SU-DHL-6 (cell line): ENCODE measurements at regions not wholly inside any gene's neighbourhood (a gene's known extent, or its start where the extent isn't known, plus 50 kb on each side); places are given as distances from the start of the nearest gene placed in this dataset.

ENCODE experiments used
- H2AFZ ChIP-seq: fragments of 200-600 bp; sonication (generic); 2 replicates; pipeline ENCODE4 v1.6.1; 2014; ENCODE audit warnings: low read depth, mild to moderate bottlenecking, moderate library complexity, mixed read lengths, antibody characterized with exemption, low read length; ENCODE audit not compliant: severe bottlenecking
- H3F3A ChIP-seq: fragments of 200-600 bp; shearing (Covaris generic); 2 replicates; pipeline ENCODE4 v1.6.0; 2016; ENCODE audit warnings: antibody characterized with exemption, mild to moderate bottlenecking; ENCODE audit not compliant: insufficient read depth
- H3K27ac ChIP-seq: fragments of 200-600 bp; sonication (generic); 2 replicates; pipeline ENCODE4 v1.5.1; 2016; ENCODE audit warnings: low read depth, mild to moderate bottlenecking, low read length, moderate library complexity, mixed read lengths
- H3K27me3 ChIP-seq: fragments of 200-600 bp; sonication (generic), shearing (Covaris generic); 2 replicates; pipeline ENCODE4 v1.6.0; 2014; ENCODE audit warnings: mild to moderate bottlenecking, low read length
- H3K36me3 ChIP-seq: fragments of 200-600 bp; sonication (generic); 2 replicates; pipeline ENCODE4 v1.6.1; 2014; ENCODE audit warnings: mild to moderate bottlenecking, low read length, mixed read lengths
- H3K4me2 ChIP-seq: fragments of 300-600, 200-600 bp; shearing (Covaris generic), sonication (generic); 2 replicates; pipeline ENCODE4 v1.6.0; 2014; ENCODE audit warnings: low read length, low read depth, mild to moderate bottlenecking; ENCODE audit not compliant: poor library complexity, severe bottlenecking
- H3K4me3 ChIP-seq: fragments of 200-600 bp; sonication (generic); 2 replicates; pipeline ENCODE4 v1.5.1; 2014; ENCODE audit warnings: antibody characterized with exemption, low read length, mild to moderate bottlenecking, mixed read lengths; ENCODE audit not compliant: insufficient read depth, poor library complexity, severe bottlenecking
- H3K79me2 ChIP-seq: fragments of 200-600 bp; sonication (generic); 2 replicates; pipeline ENCODE4 v1.6.1; 2014; ENCODE audit warnings: mild to moderate bottlenecking, low read length, moderate library complexity; ENCODE audit not compliant: insufficient read depth
- H3K9ac ChIP-seq: fragments of 200-600 bp; sonication (generic); 2 replicates; pipeline ENCODE4 v1.7.0; 2014; ENCODE audit warnings: mild to moderate bottlenecking, low read length
- H3K9me2 ChIP-seq: fragments of 200-600 bp; sonication (generic); replicated peaks from 2 replicates; pipeline ENCODE4 v1.6.1; 2014; ENCODE audit warnings: low read length; ENCODE audit not compliant: insufficient read depth
- H3K9me3 ChIP-seq: fragments of 200-600 bp; sonication (generic); 2 replicates; pipeline ENCODE4 v1.6.1; 2014; ENCODE audit warnings: low read length, mixed read lengths; ENCODE audit not compliant: insufficient read depth
- H4K20me1 ChIP-seq: fragments of 200-600 bp; sonication (generic); 2 replicates; pipeline ENCODE4 v1.6.1; 2014; ENCODE audit warnings: low read depth, mild to moderate bottlenecking, antibody characterized with exemption, low read length, moderate library complexity, mixed read lengths
- CTCF ChIP-seq: fragments of 200-600 bp; sonication (generic); IDR thresholded peaks from one replicate; pipeline ENCODE4 v1.5.1; 2017; ENCODE audit warnings: antibody characterized with exemption, mild to moderate bottlenecking, low read length, moderate library complexity; ENCODE audit not compliant: insufficient read depth, poor library complexity, severe bottlenecking
- EZH2phosphoT487 ChIP-seq: fragments of 200-600 bp; sonication (generic), shearing (Covaris generic); conservative IDR thresholded peaks from 2 replicates; pipeline ENCODE4 v1.6.1; 2018; ENCODE audit warnings: mild to moderate bottlenecking, antibody characterized with exemption, low read length, moderate library complexity, mixed read lengths

- Histone ChIP-seq H2AFZ (no peak overlapping the region), H4K20me1 (no peaks in the 10 kb centered on the region), H3K27ac (no peak overlapping the region), H3K9ac (no peak overlapping the region), H3F3A (no peaks in the 10 kb centered on the region), H3K9me2 (no peaks in the 10 kb centered on the region), H3K36me3 (no peaks in the 10 kb centered on the region), H3K9me3 (no peaks in the 10 kb centered on the region), H3K27me3 (no peaks in the 10 kb centered on the region), H3K4me3 (no peak overlapping the region), H3K4me2 (no peak overlapping the region), H3K79me2 (no peaks in the 10 kb centered on the region)
- TF ChIP-seq EZH2phosphoT487 = no peak
- no peak for TF ChIP-seq CTCF
Measured at GRCh38 chr2:220641137-220641536, 931.0 kb downstream of the EPHA4 start.

GRCh38 chr2:220646424-220646823, 925.7 kb downstream of the EPHA4 start:
- no peaks in the 10 kb centered on the region for H3K9me3 ChIP-seq
- H4K20me1 ChIP-seq = no peaks in the 10 kb centered on the region
- H3K9me2 ChIP-seq = no peaks in the 10 kb centered on the region
- no peaks in the 10 kb centered on the region for H3K36me3 ChIP-seq
- no peaks in the 10 kb centered on the region for H3F3A ChIP-seq
- H3K4me3 ChIP-seq = no peak overlapping the region
- H3K4me2 ChIP-seq = no peak overlapping the region
- H2AFZ ChIP-seq = no peak overlapping the region
- H3K27ac ChIP-seq = no peak overlapping the region
- TF ChIP-seq EZH2phosphoT487 = no peak
- no peak for TF ChIP-seq CTCF
- H3K27me3 ChIP-seq = no peaks in the 10 kb centered on the region
- no peaks in the 10 kb centered on the region for H3K79me2 ChIP-seq
- H3K9ac ChIP-seq = no peak overlapping the region

GRCh38 chr2:220648628-220649027, 923.5 kb downstream of the EPHA4 start:
- Histone ChIP-seq H4K20me1 (no peaks in the 10 kb centered on the region), H3K9me3 (no peaks in the 10 kb centered on the region), H2AFZ (no peak overlapping the region), H3F3A (no peaks in the 10 kb centered on the region), H3K27me3 (no peaks in the 10 kb centered on the region), H3K79me2 (no peaks in the 10 kb centered on the region), H3K36me3 (no peaks in the 10 kb centered on the region), H3K4me2 (no peak overlapping the region), H3K4me3 (no peak overlapping the region), H3K27ac (no peak overlapping the region), H3K9me2 (no peaks in the 10 kb centered on the region), H3K9ac (no peak overlapping the region)
- TF ChIP-seq EZH2phosphoT487 = no peak
- TF ChIP-seq CTCF = no peak

GRCh38 chr2:220653776-220654175, 918.3 kb downstream of the EPHA4 start:
- Histone ChIP-seq H3K9ac (no peak overlapping the region), H3K9me2 (no peaks in the 10 kb centered on the region), H3K4me2 (no peak overlapping the region), H2AFZ (no peak overlapping the region), H3K79me2 (no peaks in the 10 kb centered on the region), H3K36me3 (no peaks in the 10 kb centered on the region), H3K27me3 (no peaks in the 10 kb centered on the region), H3K27ac (no peak overlapping the region), H3F3A (no peaks in the 10 kb centered on the region), H3K4me3 (no peak overlapping the region), H3K9me3 (no peaks in the 10 kb centered on the region), H4K20me1 (no peaks in the 10 kb centered on the region)
- TF ChIP-seq EZH2phosphoT487 = no peak
- no peak for TF ChIP-seq CTCF
